Colonic mucosa (tissue), 4 donors: ENCODE measurements at regions not wholly inside any gene's neighbourhood (a gene's known extent, or its start where the extent isn't known, plus 50 kb on each side); places are given as distances from the start of the nearest gene placed in this dataset.

ENCODE experiments used
- DNase-seq: peaks from one replicate; pipeline ENCODE4 v3.0.0-alpha.2; 2020
- H3K27ac ChIP-seq: fragments of 200-600 bp; one replicate; pipeline ENCODE4 v1.8.0; 2021
- H3K27me3 ChIP-seq: fragments of 200-600 bp; one replicate; pipeline ENCODE4 v1.8.0; 2021
- H3K36me3 ChIP-seq: fragments of 200-600 bp; one replicate; pipeline ENCODE4 v1.8.0; 2021
- H3K4me1 ChIP-seq: fragments of 200-600 bp; one replicate; pipeline ENCODE4 v1.8.0; 2021; ENCODE audit warnings: mild to moderate bottlenecking
- H3K4me3 ChIP-seq: fragments of 200-600 bp; one replicate; pipeline ENCODE4 v1.8.0; 2021
- H3K9ac ChIP-seq, 2 donors: one replicate each; pipeline ENCODE4 v1.7.0; 2013; ENCODE audit warnings: control low read depth in 2 of 2, low read depth in 2 of 2, low read length in 2 of 2
- H3K9me3 ChIP-seq: fragments of 200-600 bp; one replicate; pipeline ENCODE4 v1.8.0; 2021
- intact Hi-C: fragments of 100-400 bp; cut with DNase I; formaldehyde crosslinking; loops from one replicate; pipeline ENCODE4 v1.14.1; 2022
- TF ChIP-seq, protein P1 (sequence below): fragments of 200-600 bp; IDR thresholded peaks from one replicate; pipeline ENCODE4 v1.8.0; 2022; ENCODE audit warnings: antibody characterized with exemption, mild to moderate bottlenecking
- donor health status: healthy.
- donor health status: DM: no; HTN: no; CAD: no.
- donor health status: DM: no; HTN: no; CAD: no.

DNA sequence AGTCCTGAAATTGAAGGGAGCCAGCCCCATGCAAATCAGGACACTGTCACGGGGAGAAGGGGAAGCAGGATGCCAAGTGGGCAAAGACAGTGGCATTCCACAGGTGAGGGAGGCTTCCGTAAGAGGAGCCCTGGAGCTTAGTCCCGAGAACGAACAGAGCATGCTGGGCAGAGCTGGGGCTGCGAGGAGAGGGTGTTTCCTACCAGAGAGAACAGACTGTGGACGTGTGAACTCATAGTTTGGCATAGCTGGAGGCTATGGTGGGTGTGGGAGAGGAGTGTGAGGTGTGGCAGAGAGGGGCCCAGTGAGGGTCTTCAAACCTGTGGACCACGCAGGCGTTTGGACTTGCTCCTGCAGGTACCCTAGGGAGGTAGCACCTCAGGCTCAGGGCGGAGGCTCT lies 102.8 kb upstream of the SMIM23 start:
- intact Hi-C loops: no loop called here
- Histone ChIP-seq H3K4me3 (no peak overlapping the region), H3K36me3 (no peaks in the 10 kb centered on the region), H3K9ac (no peak overlapping the region), H3K9me3 (no peaks in the 10 kb centered on the region), H3K27me3 (no peaks in the 10 kb centered on the region), H3K27ac (no peak overlapping the region), H3K4me1 (no peaks in the 10 kb centered on the region)
- TF ChIP-seq, protein P1, sequence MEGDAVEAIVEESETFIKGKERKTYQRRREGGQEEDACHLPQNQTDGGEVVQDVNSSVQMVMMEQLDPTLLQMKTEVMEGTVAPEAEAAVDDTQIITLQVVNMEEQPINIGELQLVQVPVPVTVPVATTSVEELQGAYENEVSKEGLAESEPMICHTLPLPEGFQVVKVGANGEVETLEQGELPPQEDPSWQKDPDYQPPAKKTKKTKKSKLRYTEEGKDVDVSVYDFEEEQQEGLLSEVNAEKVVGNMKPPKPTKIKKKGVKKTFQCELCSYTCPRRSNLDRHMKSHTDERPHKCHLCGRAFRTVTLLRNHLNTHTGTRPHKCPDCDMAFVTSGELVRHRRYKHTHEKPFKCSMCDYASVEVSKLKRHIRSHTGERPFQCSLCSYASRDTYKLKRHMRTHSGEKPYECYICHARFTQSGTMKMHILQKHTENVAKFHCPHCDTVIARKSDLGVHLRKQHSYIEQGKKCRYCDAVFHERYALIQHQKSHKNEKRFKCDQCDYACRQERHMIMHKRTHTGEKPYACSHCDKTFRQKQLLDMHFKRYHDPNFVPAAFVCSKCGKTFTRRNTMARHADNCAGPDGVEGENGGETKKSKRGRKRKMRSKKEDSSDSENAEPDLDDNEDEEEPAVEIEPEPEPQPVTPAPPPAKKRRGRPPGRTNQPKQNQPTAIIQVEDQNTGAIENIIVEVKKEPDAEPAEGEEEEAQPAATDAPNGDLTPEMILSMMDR: no peak
- DNase-seq: no peak

DNA sequence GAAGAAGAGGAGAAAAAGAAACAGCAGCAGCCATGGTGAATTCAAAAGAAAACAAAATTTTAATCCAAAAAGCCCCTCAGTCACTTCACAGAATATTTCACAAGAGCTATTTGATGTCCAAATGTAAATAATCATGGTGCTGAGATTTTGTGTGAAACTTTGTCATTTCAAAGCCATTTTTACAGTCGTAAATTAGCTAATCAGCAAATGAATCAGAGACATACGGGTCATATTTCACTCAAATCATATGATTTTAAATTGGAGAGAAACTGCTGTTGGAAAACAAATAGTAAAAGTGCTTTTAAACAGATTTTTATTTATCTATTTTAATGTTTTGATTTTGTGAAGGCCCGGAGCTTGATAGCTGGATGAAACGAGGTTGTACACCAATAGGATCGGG lies 101.4 kb upstream of the SMIM23 start:
- Histone ChIP-seq H3K27me3 (no peaks in the 10 kb centered on the region), H3K4me1 (no peaks in the 10 kb centered on the region), H3K9me3 (no peaks in the 10 kb centered on the region), H3K27ac (no peak overlapping the region), H3K36me3 (no peaks in the 10 kb centered on the region), H3K9ac (no peak overlapping the region), H3K4me3 (no peak overlapping the region)
- no peak for DNase-seq
- intact Hi-C loops: no loop called here
- TF ChIP-seq, protein P1: no peak

DNA sequence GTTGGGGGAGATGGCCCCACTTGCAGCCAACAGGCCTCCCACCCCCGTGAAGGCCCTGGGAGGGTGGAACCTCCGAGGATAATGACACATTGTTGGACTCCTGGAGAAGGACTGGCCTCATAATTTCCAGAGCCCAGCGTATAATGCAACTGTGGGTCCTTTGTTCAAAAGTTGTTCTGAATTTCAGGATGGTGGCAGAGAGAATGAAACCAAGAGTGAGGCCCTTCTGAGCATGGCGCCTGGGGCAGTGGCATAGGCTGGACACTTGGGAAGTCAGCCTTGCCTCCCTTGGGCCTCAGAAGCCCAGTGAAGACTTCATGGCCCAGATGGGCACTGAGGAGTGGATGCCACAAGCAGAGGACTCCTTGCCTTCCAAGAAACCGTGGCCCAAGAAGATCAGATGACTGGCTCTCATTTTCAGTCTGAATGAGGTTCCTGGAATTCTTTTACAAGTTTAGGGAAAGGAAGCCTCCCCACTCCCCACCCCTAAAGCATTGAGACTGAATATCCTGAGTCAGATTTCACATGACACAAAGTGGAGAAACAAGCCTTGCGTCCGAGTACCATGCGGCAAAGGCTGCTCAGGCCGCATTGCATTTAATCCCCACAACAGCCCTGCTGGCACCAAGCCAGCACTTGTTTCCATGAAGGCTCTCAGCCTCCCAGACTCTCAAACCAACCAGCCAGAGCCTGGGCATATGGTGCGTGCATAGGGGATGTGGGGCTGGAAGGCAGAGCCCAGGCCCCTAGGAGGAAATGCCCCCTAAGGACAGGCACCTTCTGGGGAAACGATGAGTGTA lies 96.7 kb upstream of the SMIM23 start:
- Histone ChIP-seq H3K27ac (no peak overlapping the region), H3K9ac (no peak overlapping the region), H3K27me3 (no peaks in the 10 kb centered on the region), H3K36me3 (no peaks in the 10 kb centered on the region), H3K9me3 (no peaks in the 10 kb centered on the region), H3K4me3 (no peak overlapping the region), H3K4me1 (no peaks in the 10 kb centered on the region)
- intact Hi-C loops: no loop called here
- TF ChIP-seq, protein P1: no peak
- DNase-seq: no peak

DNA sequence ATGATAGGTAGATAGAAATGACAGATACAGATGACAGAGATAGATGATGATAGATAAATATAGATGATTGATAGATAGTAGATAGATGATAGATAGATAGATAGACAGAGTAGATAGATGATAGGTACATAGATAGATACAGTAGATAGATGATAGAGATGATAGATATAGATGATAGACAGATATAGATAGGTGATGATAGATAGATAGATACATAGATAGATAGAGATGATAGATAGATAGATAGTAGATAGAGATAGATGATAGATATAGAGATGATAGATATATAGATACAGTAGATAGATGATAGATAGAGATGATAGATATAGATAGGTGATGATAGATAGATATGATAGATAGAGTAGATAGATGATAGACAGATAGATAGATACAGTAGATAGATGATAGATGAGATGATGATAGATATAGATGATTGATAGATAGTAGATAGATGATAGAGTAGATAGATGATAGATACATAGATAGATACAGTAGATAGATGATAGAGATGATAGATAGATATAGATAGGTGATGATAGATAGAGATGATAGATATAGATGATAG lies 95.7 kb upstream of the SMIM23 start:
- intact Hi-C loops: no loop called here
- no peak overlapping the region for H3K4me3 ChIP-seq
- TF ChIP-seq, protein P1: no peak
- DNase-seq: no peak
- H3K9ac ChIP-seq: no peak overlapping the region
- H3K27me3 ChIP-seq: no peaks in the 10 kb centered on the region
- H3K36me3 ChIP-seq: no peaks in the 10 kb centered on the region
- H3K9me3 ChIP-seq: no peaks in the 10 kb centered on the region
- no peaks in the 10 kb centered on the region for H3K4me1 ChIP-seq
- no peak overlapping the region for H3K27ac ChIP-seq

DNA sequence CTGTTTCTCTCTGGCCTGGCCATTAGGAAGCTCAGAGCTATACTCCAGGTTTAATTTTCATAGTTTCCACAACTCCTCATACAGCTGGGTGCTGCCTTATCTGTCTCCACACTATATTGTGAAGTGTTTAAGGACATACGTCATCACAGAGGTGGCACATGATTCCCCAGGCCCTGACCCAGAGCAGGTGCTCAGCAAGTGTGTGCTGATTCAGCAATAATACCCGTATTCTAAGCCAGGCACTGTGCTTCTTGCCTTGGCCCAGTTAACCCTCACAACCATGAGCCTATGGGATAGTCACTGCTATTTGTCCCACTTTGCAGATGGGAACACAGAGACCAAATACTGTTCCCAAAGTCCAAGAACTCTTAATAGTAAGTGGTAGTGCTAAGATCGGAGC lies 93.5 kb upstream of the SMIM23 start:
- no peak for DNase-seq
- Histone ChIP-seq H3K36me3 (no peaks in the 10 kb centered on the region), H3K4me1 (no peaks in the 10 kb centered on the region), H3K4me3 (no peak overlapping the region), H3K9ac (no peak overlapping the region), H3K27me3 (no peaks in the 10 kb centered on the region), H3K9me3 (no peaks in the 10 kb centered on the region), H3K27ac (no peak overlapping the region)
- TF ChIP-seq, protein P1: no peak
- intact Hi-C loops: no loop called here
